Vagina (tissue), 2 donors: ENCODE measurements at regions not wholly inside any gene's neighbourhood (a gene's known extent, or its start where the extent isn't known, plus 50 kb on each side); places are given as distances from the start of the nearest gene placed in this dataset.

Source experiments
- DNase-seq, 2 donors: peaks; one replicate each; pipeline ENCODE4 v3.0.0-alpha.2; 2017; ENCODE audit errors: extremely low spot score in 2 of 2
- H3K27ac ChIP-seq: fragments of 200-600 bp; sonication (generic); one replicate; pipeline ENCODE4 v1.5.1; 2019
- H3K27me3 ChIP-seq: fragments of 200-600 bp; sonication (generic); one replicate; pipeline ENCODE4 v1.5.1; 2019
- H3K36me3 ChIP-seq, 2 donors: fragments of 200-600 bp; sonication (generic); one replicate each; pipeline ENCODE4 v1.5.1; 2017 to 2019
- H3K4me1 ChIP-seq: fragments of 200-600 bp; sonication (generic); one replicate; pipeline ENCODE4 v1.5.1; 2019
- H3K4me3 ChIP-seq, 2 donors: fragments of 200-600 bp; sonication (generic); 1 replicate in 1 of 2; 2 replicates in 1 of 2; pipeline ENCODE4 v1.5.1; 2016 to 2019
- H3K9me3 ChIP-seq: fragments of 200-600 bp; sonication (generic); one replicate; pipeline ENCODE4 v1.5.1; 2019
- POLR2A ChIP-seq, 2 donors: fragments of 450-650 bp; IDR thresholded peaks; one replicate each; pipeline ENCODE4 v1.6.1; 2017; ENCODE audit warnings: antibody characterized with exemption in 2 of 2, mild to moderate bottlenecking in 2 of 2, moderate library complexity in 2 of 2
- POLR2AphosphoS5 ChIP-seq, 2 donors: sonication (generic); formaldehyde crosslinking; IDR thresholded peaks; one replicate each; pipeline ENCODE4 v1.9.0; 2017; ENCODE audit warnings: antibody characterized with exemption in 2 of 2, mild to moderate bottlenecking in 2 of 2, low read depth in 1 of 2; ENCODE audit not compliant: insufficient read depth in 1 of 2
- intact Hi-C: fragments of 100-400 bp; cut with DNase I; formaldehyde crosslinking; loops from one replicate; pipeline ENCODE4 v1.15.1; 2023
- TF ChIP-seq, protein P1 (sequence below), 3 experiments: fragments of 450-650 bp in 2 of 3; fragments of 200-600 bp in 1 of 3; sonication (generic) in 1 of 3; IDR thresholded peaks; one replicate each; pipeline ENCODE4 v1.5.1; 2017 to 2019; ENCODE audit warnings: antibody characterized with exemption in 3 of 3, mild to moderate bottlenecking in 2 of 3, moderate library complexity in 2 of 3

GRCh38 chrX:51281758-51282318, 50.8 kb upstream of the NUDT10 start:
- Histone ChIP-seq H3K4me3 (no peak overlapping the region), H3K9me3 (no peaks in the 10 kb centered on the region), H3K27me3 (no peaks in the 10 kb centered on the region), H3K27ac (no peak overlapping the region), H3K4me1 (no peaks in the 10 kb centered on the region), H3K36me3 (no peaks in the 10 kb centered on the region)
- intact Hi-C loops: no loop called here
- DNase-seq: no peak
- TF ChIP-seq POLR2A (IDR thresholded peaks at IDR 0.05) (no peak), POLR2AphosphoS5 (IDR thresholded peaks at IDR 0.05; ENCODE audit: insufficient read depth in 1 of 2, low read depth in 1 of 2) (no peak)
- TF ChIP-seq, protein P1, sequence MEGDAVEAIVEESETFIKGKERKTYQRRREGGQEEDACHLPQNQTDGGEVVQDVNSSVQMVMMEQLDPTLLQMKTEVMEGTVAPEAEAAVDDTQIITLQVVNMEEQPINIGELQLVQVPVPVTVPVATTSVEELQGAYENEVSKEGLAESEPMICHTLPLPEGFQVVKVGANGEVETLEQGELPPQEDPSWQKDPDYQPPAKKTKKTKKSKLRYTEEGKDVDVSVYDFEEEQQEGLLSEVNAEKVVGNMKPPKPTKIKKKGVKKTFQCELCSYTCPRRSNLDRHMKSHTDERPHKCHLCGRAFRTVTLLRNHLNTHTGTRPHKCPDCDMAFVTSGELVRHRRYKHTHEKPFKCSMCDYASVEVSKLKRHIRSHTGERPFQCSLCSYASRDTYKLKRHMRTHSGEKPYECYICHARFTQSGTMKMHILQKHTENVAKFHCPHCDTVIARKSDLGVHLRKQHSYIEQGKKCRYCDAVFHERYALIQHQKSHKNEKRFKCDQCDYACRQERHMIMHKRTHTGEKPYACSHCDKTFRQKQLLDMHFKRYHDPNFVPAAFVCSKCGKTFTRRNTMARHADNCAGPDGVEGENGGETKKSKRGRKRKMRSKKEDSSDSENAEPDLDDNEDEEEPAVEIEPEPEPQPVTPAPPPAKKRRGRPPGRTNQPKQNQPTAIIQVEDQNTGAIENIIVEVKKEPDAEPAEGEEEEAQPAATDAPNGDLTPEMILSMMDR (IDR thresholded peaks at IDR 0.05): no peak
